ENCODE measurements at regions not wholly inside any gene's neighbourhood (a gene's known extent, or its start where the extent isn't known, plus 50 kb on each side); places are given as distances from the start of the nearest gene placed in this dataset.

GRCh38 chr2:45105050-45105582, 95.9 kb upstream of the SIX2 start:
- no peak for TF ChIP-seq CTCF (IDR thresholded peaks at IDR 0.05; ENCODE audit: low read depth, low read length)
- TF ChIP-seq POLR2A (IDR thresholded peaks at IDR 0.05; ENCODE audit: extremely low read depth, insufficient read length) = no peak
- no peak for TF ChIP-seq MAX (IDR thresholded peaks at IDR 0.05; ENCODE audit: low read depth, low read length)

Data from NB4 (cell line).